ENCODE measurements at regions not wholly inside any gene's neighbourhood (a gene's known extent, or its start where the extent isn't known, plus 50 kb on each side); places are given as distances from the start of the nearest gene placed in this dataset.

- Histone ChIP-seq H3K36me3 (ENCODE audit: insufficient read depth, low read length) (no peaks in the 10 kb centered on the region), H3K9me3 (ENCODE audit: insufficient read depth, low read depth, low read length) (no peaks in the 10 kb centered on the region), H3K9ac (ENCODE audit: low read depth, low read length) (no peak overlapping the region), H3K27ac (ENCODE audit: low read depth, low read length) (no peak overlapping the region), H3K4me1 (ENCODE audit: insufficient read depth, low read length) (peaks cover 3% of the 10 kb centered on the region; the same call in 1 of the 2 replicates), H3K4me3 (ENCODE audit: low read length) (no peak overlapping the region), H3K27me3 (ENCODE audit: insufficient read depth, low read length) (no peaks in the 10 kb centered on the region)
- 74% methylated on average over 8 of the region's 8 CpGs for WGBS
Observed at GRCh38 chr10:117673230-117674010, 130.9 kb downstream of the EMX2 start.

- Histone ChIP-seq H3K36me3 (ENCODE audit: insufficient read depth, low read length) (no peaks in the 10 kb centered on the region), H3K4me3 (ENCODE audit: low read length) (no peak overlapping the region), H3K27ac (ENCODE audit: low read depth, low read length) (no peak overlapping the region), H3K4me1 (ENCODE audit: insufficient read depth, low read length) (peaks cover 3% of the 10 kb centered on the region; the same call in 1 of the 2 replicates), H3K9ac (ENCODE audit: low read depth, low read length) (no peak overlapping the region), H3K9me3 (ENCODE audit: insufficient read depth, low read depth, low read length) (no peaks in the 10 kb centered on the region), H3K27me3 (ENCODE audit: insufficient read depth, low read length) (no peaks in the 10 kb centered on the region)
- 93% methylated on average over 7 of the region's 7 CpGs for whole genome bisulfite sequencing
Observed at GRCh38 chr10:117674201-117674600, 131.7 kb downstream of the EMX2 start.

GRCh38 chr10:117674646-117675045, 132.1 kb downstream of the EMX2 start:
- WGBS: 93% methylated on average over 6 of the region's 6 CpGs
- Histone ChIP-seq H3K4me3 (ENCODE audit: low read length) (no peak overlapping the region), H3K27me3 (ENCODE audit: insufficient read depth, low read length) (no peaks in the 10 kb centered on the region), H3K36me3 (ENCODE audit: insufficient read depth, low read length) (no peaks in the 10 kb centered on the region), H3K27ac (ENCODE audit: low read depth, low read length) (no peak overlapping the region), H3K9me3 (ENCODE audit: insufficient read depth, low read depth, low read length) (no peaks in the 10 kb centered on the region), H3K4me1 (ENCODE audit: insufficient read depth, low read length) (peaks cover 3% of the 10 kb centered on the region; the same call in 1 of the 2 replicates), H3K9ac (ENCODE audit: low read depth, low read length) (no peak overlapping the region)

DNA sequence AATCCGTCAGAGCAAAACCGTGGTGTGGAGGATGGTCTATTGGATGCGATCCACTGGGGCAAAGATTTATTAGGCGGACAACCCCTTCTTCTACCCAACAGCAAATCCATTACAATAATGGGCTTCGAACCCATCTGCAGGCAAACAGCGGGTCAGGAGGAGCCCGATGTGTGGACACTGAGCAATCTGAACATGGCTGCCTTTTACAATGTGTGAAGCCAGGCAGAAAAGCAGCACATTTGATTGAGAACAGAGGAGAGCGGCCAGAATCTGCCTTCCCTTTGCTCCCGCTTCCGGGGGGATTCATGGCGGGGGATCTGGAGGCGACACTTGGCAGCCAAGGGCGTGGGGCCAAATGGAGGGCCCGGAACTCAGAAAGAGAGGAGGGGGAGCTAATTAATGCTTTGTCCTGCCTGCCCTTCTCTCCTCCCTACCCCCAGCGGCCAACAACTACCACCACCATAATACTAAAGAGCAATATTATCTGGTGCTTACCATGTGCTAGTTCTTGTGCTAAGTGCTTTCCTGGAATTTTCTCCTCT, 133.0 kb downstream of the EMX2 start:
- no peaks in the 10 kb centered on the region for H3K27me3 ChIP-seq (ENCODE audit: insufficient read depth, low read length)
- peaks cover 3% of the 10 kb centered on the region; the same call in 1 of the 2 replicates for H3K4me1 ChIP-seq (ENCODE audit: insufficient read depth, low read length)
- no peak overlapping the region for H3K4me3 ChIP-seq (ENCODE audit: low read length)
- no peak overlapping the region for H3K27ac ChIP-seq (ENCODE audit: low read depth, low read length)
- WGBS: 93% methylated on average over 10 of the region's 15 CpGs
- no peaks in the 10 kb centered on the region for H3K9me3 ChIP-seq (ENCODE audit: insufficient read depth, low read depth, low read length)
- H3K9ac ChIP-seq (ENCODE audit: low read depth, low read length): no peak overlapping the region
- no peaks in the 10 kb centered on the region for H3K36me3 ChIP-seq (ENCODE audit: insufficient read depth, low read length)

- H3K36me3 ChIP-seq (ENCODE audit: insufficient read depth, low read length): no peaks in the 10 kb centered on the region
- H3K9ac ChIP-seq (ENCODE audit: low read depth, low read length): no peak overlapping the region
- no peaks in the 10 kb centered on the region for H3K27me3 ChIP-seq (ENCODE audit: insufficient read depth, low read length)
- H3K27ac ChIP-seq (ENCODE audit: low read depth, low read length): no peak overlapping the region
- peaks cover 3% of the 10 kb centered on the region; the same call in 1 of the 2 replicates for H3K4me1 ChIP-seq (ENCODE audit: insufficient read depth, low read length)
- WGBS: 78% methylated on average over 7 of the region's 7 CpGs
- no peaks in the 10 kb centered on the region for H3K9me3 ChIP-seq (ENCODE audit: insufficient read depth, low read depth, low read length)
- no peak overlapping the region for H3K4me3 ChIP-seq (ENCODE audit: low read length)
Observed at GRCh38 chr10:117677239-117677638, 134.7 kb downstream of the EMX2 start.

DNA sequence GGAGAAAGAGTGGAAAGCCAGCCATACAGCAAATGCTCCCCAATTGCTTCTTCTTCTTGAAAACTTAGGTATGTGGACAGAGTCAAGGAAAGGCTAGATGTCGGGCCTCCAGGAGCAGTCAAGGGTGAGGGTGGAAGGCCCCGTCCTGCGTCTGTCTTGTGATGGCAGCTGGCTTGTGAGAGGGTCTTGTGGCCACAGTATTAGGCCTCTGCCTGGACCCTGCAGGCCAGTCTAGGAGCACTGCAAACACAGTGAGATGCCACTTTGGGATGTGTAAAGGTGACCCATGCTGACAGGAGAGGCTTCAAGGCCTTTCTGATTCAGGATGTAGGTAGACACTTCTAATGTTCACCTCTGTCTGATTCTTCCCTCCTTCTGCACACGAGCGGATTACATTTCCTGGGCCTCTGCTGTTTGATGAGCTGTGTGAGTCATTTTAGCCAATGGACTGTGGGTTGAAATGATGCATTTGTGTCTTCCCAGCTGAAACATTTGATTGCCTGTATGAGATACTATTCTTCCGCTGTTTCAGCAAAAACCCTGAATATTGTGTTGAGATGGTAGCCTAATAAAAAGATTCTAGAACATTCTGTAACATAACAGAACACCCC, 135.4 kb downstream of the EMX2 start:
- Histone ChIP-seq H3K36me3 (ENCODE audit: insufficient read depth, low read length) (no peaks in the 10 kb centered on the region), H3K27ac (ENCODE audit: low read depth, low read length) (no peak overlapping the region), H3K9ac (ENCODE audit: low read depth, low read length) (no peak overlapping the region), H3K4me1 (ENCODE audit: insufficient read depth, low read length) (peaks cover 3% of the 10 kb centered on the region; the same call in 1 of the 2 replicates), H3K9me3 (ENCODE audit: insufficient read depth, low read depth, low read length) (no peaks in the 10 kb centered on the region), H3K4me3 (ENCODE audit: low read length) (no peak overlapping the region), H3K27me3 (ENCODE audit: insufficient read depth, low read length) (no peaks in the 10 kb centered on the region)
- WGBS: 94% methylated on average over 6 of the region's 6 CpGs

DNA sequence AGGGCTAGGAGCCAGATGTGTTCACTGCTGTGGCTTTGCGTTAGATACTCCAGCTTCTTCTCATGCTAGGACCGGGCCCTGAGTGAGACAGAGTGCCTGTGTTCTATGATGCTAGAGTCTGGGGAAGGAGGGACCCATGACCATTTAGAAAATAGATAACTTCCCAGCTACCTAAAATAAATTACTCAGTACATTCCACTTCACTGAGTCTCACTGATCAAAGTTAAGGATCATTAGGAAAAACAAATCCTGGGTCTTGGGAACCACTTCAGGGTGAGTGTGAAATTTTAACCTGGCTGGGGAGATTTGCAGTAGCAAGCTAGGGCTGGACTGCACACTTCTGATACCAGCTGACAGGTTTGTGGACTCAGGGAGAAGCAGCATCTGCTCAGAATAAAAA, 138.1 kb downstream of the EMX2 start:
- Histone ChIP-seq H3K27me3 (ENCODE audit: insufficient read depth, low read length) (no peaks in the 10 kb centered on the region; the same call in 1 of the 2 replicates), H3K27ac (ENCODE audit: low read depth, low read length) (no peak overlapping the region), H3K4me1 (ENCODE audit: insufficient read depth, low read length) (no peaks in the 10 kb centered on the region), H3K9me3 (ENCODE audit: insufficient read depth, low read depth, low read length) (no peaks in the 10 kb centered on the region), H3K4me3 (ENCODE audit: low read length) (no peak overlapping the region), H3K36me3 (ENCODE audit: insufficient read depth, low read length) (no peaks in the 10 kb centered on the region), H3K9ac (ENCODE audit: low read depth, low read length) (no peak overlapping the region)
- 92% methylated on average over 2 of the region's 2 CpGs for WGBS

DNA sequence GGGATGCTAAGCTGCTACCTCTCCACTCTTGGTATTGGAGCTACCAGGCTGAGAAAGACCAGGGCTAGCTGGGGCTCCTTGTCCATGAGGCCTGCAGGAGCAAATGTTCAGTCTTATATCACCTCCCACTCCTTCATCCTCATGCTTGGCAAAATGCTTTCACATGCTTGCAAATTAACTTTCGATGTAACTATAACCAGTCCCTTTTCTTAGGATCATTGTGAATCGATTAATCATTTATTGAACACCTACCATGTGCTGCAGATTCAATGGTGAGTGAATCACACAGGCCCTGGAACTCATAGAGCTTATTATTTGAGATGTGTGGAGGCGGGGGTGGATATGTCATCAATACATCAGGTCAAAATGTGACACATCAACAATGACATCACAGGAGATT, 138.6 kb downstream of the EMX2 start:
- Histone ChIP-seq H3K36me3 (ENCODE audit: insufficient read depth, low read length) (no peaks in the 10 kb centered on the region), H3K27me3 (ENCODE audit: insufficient read depth, low read length) (no peaks in the 10 kb centered on the region; the same call in 1 of the 2 replicates), H3K27ac (ENCODE audit: low read depth, low read length) (no peak overlapping the region), H3K4me3 (ENCODE audit: low read length) (no peak overlapping the region), H3K9ac (ENCODE audit: low read depth, low read length) (no peak overlapping the region), H3K4me1 (ENCODE audit: insufficient read depth, low read length) (no peaks in the 10 kb centered on the region), H3K9me3 (ENCODE audit: insufficient read depth, low read depth, low read length) (no peaks in the 10 kb centered on the region)
- 98% methylated on average over 3 of the region's 3 CpGs for WGBS

- WGBS: 91% methylated on average over 24 of the region's 24 CpGs
- Histone ChIP-seq H3K4me1 (ENCODE audit: insufficient read depth, low read length) (no peaks in the 10 kb centered on the region), H3K27ac (ENCODE audit: low read depth, low read length) (no peak overlapping the region), H3K36me3 (ENCODE audit: insufficient read depth, low read length) (no peaks in the 10 kb centered on the region), H3K27me3 (ENCODE audit: insufficient read depth, low read length) (no peaks in the 10 kb centered on the region; the same call in 1 of the 2 replicates), H3K9ac (ENCODE audit: low read depth, low read length) (no peak overlapping the region), H3K9me3 (ENCODE audit: insufficient read depth, low read depth, low read length) (no peaks in the 10 kb centered on the region), H3K4me3 (ENCODE audit: low read length) (no peak overlapping the region)
Observed at GRCh38 chr10:117684046-117684610, 141.6 kb downstream of the EMX2 start.

GRCh38 chr10:117684672-117685211, 142.2 kb downstream of the EMX2 start:
- Histone ChIP-seq H3K9me3 (ENCODE audit: insufficient read depth, low read depth, low read length) (no peaks in the 10 kb centered on the region), H3K27ac (ENCODE audit: low read depth, low read length) (no peak overlapping the region), H3K4me3 (ENCODE audit: low read length) (no peak overlapping the region), H3K36me3 (ENCODE audit: insufficient read depth, low read length) (no peaks in the 10 kb centered on the region), H3K27me3 (ENCODE audit: insufficient read depth, low read length) (no peaks in the 10 kb centered on the region; the same call in 1 of the 2 replicates), H3K4me1 (ENCODE audit: insufficient read depth, low read length) (peaks cover 2% of the 10 kb centered on the region; the same call in 1 of the 2 replicates), H3K9ac (ENCODE audit: low read depth, low read length) (no peak overlapping the region)
- 76% methylated on average over 16 of the region's 16 CpGs for WGBS

DNA sequence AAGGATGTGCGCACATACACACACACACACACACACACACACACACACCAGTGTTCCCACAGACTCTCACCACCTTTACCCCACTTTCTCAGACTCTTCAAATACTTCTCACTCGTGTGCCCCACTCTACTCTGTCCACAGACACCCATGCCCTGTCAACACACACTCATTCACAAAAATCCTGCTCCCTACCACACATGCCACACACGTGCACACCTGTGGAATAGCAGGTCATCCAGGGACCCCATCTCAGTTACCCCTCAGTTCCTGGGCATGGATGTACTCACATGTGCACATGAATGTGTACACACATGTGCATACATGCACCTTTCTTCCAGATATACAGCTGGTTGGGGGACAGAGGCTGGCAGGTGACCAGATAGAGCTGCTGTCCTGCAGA, 142.9 kb downstream of the EMX2 start:
- no peaks in the 10 kb centered on the region; the same call in 1 of the 2 replicates for H3K27me3 ChIP-seq (ENCODE audit: insufficient read depth, low read length)
- no peaks in the 10 kb centered on the region for H3K9me3 ChIP-seq (ENCODE audit: insufficient read depth, low read depth, low read length)
- 88% methylated on average over 3 of the region's 3 CpGs for WGBS
- H3K4me1 ChIP-seq (ENCODE audit: insufficient read depth, low read length): peaks cover 8% of the 10 kb centered on the region; the same call in 1 of the 2 replicates
- no peak overlapping the region for H3K4me3 ChIP-seq (ENCODE audit: low read length)
- no peak overlapping the region for H3K9ac ChIP-seq (ENCODE audit: low read depth, low read length)
- no peaks in the 10 kb centered on the region for H3K36me3 ChIP-seq (ENCODE audit: insufficient read depth, low read length)
- no peak overlapping the region for H3K27ac ChIP-seq (ENCODE audit: low read depth, low read length)

Measured in HUES64 (cell line).